GM12878 (cell line): ENCODE measurements at regions not wholly inside any gene's neighbourhood (a gene's known extent, or its start where the extent isn't known, plus 50 kb on each side); places are given as distances from the start of the nearest gene placed in this dataset.

Experiments
- ATAC-seq: fragments of 200-7000 bp; cut with Tn5 transposase; 3 replicates; pipeline ENCODE4 v1.9.1; 2020; ENCODE audit warnings: mild to moderate bottlenecking, moderate library complexity
- BruUV-seq: library from RNA; stranded (reverse); fragments of 400-500 nt; replicated peaks from 2 replicates; lab custom pipeline; 2021; lab: Mats Ljungman, UMichigan
- CTCF ChIA-PET: fragments of 300-600 bp; sonication (Branson Sonifier 250); formaldehyde crosslinking; extraction: SDS; loops from one replicate; lab custom pipeline; 2021; ENCODE audit warnings: inconsistent platforms; lab: Yijun Ruan, JAX
- POLR2A ChIA-PET: fragments of 350-600 bp; formaldehyde crosslinking; extraction: SDS; loops from one replicate; lab custom pipeline; 2021; ENCODE audit warnings: inconsistent platforms; lab: Charles Lee
- RAD21 ChIA-PET: fragments of 300-600 bp; sonication (Branson Sonifier 250); formaldehyde crosslinking; loops from one replicate; lab custom pipeline; 2023; ENCODE audit warnings: antibody characterized with exemption; ENCODE audit not compliant: unreplicated experiment; lab: Charles Lee
- SMC1A ChIA-PET: fragments of 300-600 bp; sonication (Branson Sonifier 250); formaldehyde crosslinking; loops from one replicate; lab custom pipeline; 2023; ENCODE audit not compliant: unreplicated experiment, uncharacterized antibody; lab: Charles Lee
- DNase-seq: peaks from one replicate; pipeline ENCODE4 v3.0.0-alpha.2; 2011; ENCODE audit warnings: low read depth, low spot score
- FAIRE-seq: peaks from 3 replicates; lab custom pipeline; 2011; peaks lifted over from hg19 to GRCh38; lab: Jason Lieb, UNC
- H2AFZ ChIP-seq: 2 replicates; pipeline ENCODE4 v1.6.0; 2011; ENCODE audit warnings: low read depth, low read length, control low read depth; ENCODE audit not compliant: control insufficient read depth
- H3K27ac ChIP-seq: 2 replicates; pipeline ENCODE4 v1.5.1; 2011; ENCODE audit warnings: control low read depth; ENCODE audit not compliant: control insufficient read depth, insufficient read depth
- H3K27me3 ChIP-seq, 2 experiments: replicated peaks in 1 of 2; 2 replicates each; pipeline versions ENCODE4 v1.6.0 to v1.6.1; 2011; ENCODE audit warnings: low read length in 1 of 2; ENCODE audit not compliant: control insufficient read depth in 2 of 2, insufficient read depth in 2 of 2
- H3K36me3 ChIP-seq, 2 experiments: 2 replicates each; pipeline ENCODE4 v1.5.1; 2011; ENCODE audit warnings: low read length in 1 of 2; ENCODE audit not compliant: control insufficient read depth in 2 of 2, insufficient read depth in 2 of 2
- H3K4me1 ChIP-seq: 2 replicates; pipeline ENCODE4 v1.6.1; 2011; ENCODE audit warnings: mild to moderate bottlenecking, low read length, moderate library complexity, mixed read lengths; ENCODE audit not compliant: control insufficient read depth, insufficient read depth
- H3K4me2 ChIP-seq: 2 replicates; pipeline ENCODE4 v1.6.0; 2011; ENCODE audit warnings: control low read depth; ENCODE audit not compliant: control insufficient read depth, insufficient read depth
- H3K4me3 ChIP-seq: fragments of 200-600 bp; sonication (generic); 2 replicates; pipeline ENCODE4 v1.5.1; 2016
- H3K79me2 ChIP-seq: 2 replicates; pipeline ENCODE4 v1.6.0; 2011; ENCODE audit warnings: low read length; ENCODE audit not compliant: control insufficient read depth, insufficient read depth
- H3K9ac ChIP-seq: 2 replicates; pipeline ENCODE4 v1.8.0; 2011; ENCODE audit warnings: low read length, control low read depth, mixed read lengths; ENCODE audit not compliant: control insufficient read depth, insufficient read depth
- H3K9me3 ChIP-seq: replicated peaks from 3 replicates; pipeline ENCODE4 v1.5.1; 2011; ENCODE audit warnings: mild to moderate bottlenecking, low read length; ENCODE audit not compliant: control insufficient read depth, insufficient read depth
- H4K20me1 ChIP-seq: 2 replicates; pipeline ENCODE4 v1.6.0; 2011; ENCODE audit not compliant: control insufficient read depth, insufficient read depth
- DPF2 ChIP-seq: fragments of 450-650 bp; IDR thresholded peaks from 2 replicates; pipeline ENCODE4 v1.6.1; 2017; ENCODE audit warnings: mild to moderate bottlenecking
- IRF4 ChIP-seq: IDR thresholded peaks from 2 replicates; pipeline ENCODE4 v1.6.1; 2011; ENCODE audit warnings: low read depth, low read length
- SREBF1 ChIP-seq: IDR thresholded peaks from 2 replicates; pipeline ENCODE4 v1.6.1; 2012; ENCODE audit warnings: mild to moderate bottlenecking, low read length
- ZBTB40 ChIP-seq: fragments of 450-650 bp; IDR thresholded peaks from 2 replicates; pipeline ENCODE4 v1.6.1; 2016; ENCODE audit warnings: mild to moderate bottlenecking, moderate library complexity, borderline replicate concordance
- WGBS: methylation state at CpG from one replicate; pipeline ENCODE4 v1.1.6; 2016; ENCODE audit warnings: low lambda C conversion rate; ENCODE audit not compliant: insufficient replicate concordance, insufficient coverage; ENCODE audit errors: missing lambda C conversion rate; 5-methylcytosine and 5-hydroxymethylcytosine counted together
- in situ Hi-C: fragments of 300-500 bp; cut with MboI; formaldehyde crosslinking; loops from 9 replicates; pipeline ENCODE4 v1.14.3; 2018; ENCODE audit warnings: mixed read lengths
- intact Hi-C: fragments of 100-400 bp; cut with micrococcal nuclease; formaldehyde crosslinking; loops from one replicate; pipeline ENCODE4 v1.14.2; 2022; ENCODE audit not compliant: unreplicated experiment

GRCh38 chr7:11231190-11231589 lies 257.5 kb downstream of the PHF14 start:
- no peak overlapping the region for H3K9ac ChIP-seq
- no peaks in the 10 kb centered on the region for H4K20me1 ChIP-seq
- RAD21 ChIA-PET: interaction anchor here (1.2 kb wide), 1 partner anchor 19 kb away, joined by 3 read pairs; no protein-coding TSS in a partner anchor
- no peaks in the 10 kb centered on the region for H3K79me2 ChIP-seq
- no peak overlapping the region for H3K4me2 ChIP-seq
- FAIRE-seq: no peak
- SMC1A ChIA-PET: no interaction called here
- H3K9me3 ChIP-seq: no peaks in the 10 kb centered on the region
- CTCF ChIA-PET: interaction anchor here (1.0 to 1.7 kb wide), 2 partner anchors 20 to 302 kb away, joined by 4 to 6 read pairs; no protein-coding TSS in a partner anchor
- no peak for DNase-seq
- in situ Hi-C loops: no loop called here
- H3K4me1 ChIP-seq: no peaks in the 10 kb centered on the region
- H3K36me3 ChIP-seq: no peaks in the 10 kb centered on the region
- TF ChIP-seq DPF2 (no peak), IRF4 (no peak), SREBF1 (no peak)
- TF ChIP-seq, all 136 proteins: peak for 0
- no peak for ATAC-seq
- Histone ChIP-seq H3K4me3 (no peak overlapping the region), H3K27me3 (no peaks in the 10 kb centered on the region; a peak in 1 of 4 replicates), H2AFZ (no peak overlapping the region), H3K27ac (no peak overlapping the region)
- intact Hi-C loops: no loop called here
- POLR2A ChIA-PET: no interaction called here
- 0% methylated on average over 1 of the region's 1 CpG for WGBS
- no TSS peak for BruUV-seq

GRCh38 chr7:11232462-11232861 lies 258.8 kb downstream of the PHF14 start:
- WGBS: 74% methylated on average over 3 of the region's 3 CpGs
- in situ Hi-C loops (no loop called here), intact Hi-C loops (no loop called here)
- H3K27ac ChIP-seq: no peak overlapping the region
- no peak for ATAC-seq
- no peak for DNase-seq
- RAD21 ChIA-PET: no interaction called here
- no TSS peak for BruUV-seq
- H3K36me3 ChIP-seq: no peaks in the 10 kb centered on the region
- no peak for TF ChIP-seq ZBTB40
- no peak overlapping the region for H2AFZ ChIP-seq
- no peaks in the 10 kb centered on the region; a peak in 1 of 4 replicates for H3K27me3 ChIP-seq
- CTCF ChIA-PET: no interaction called here
- H3K9ac ChIP-seq: no peak overlapping the region
- no peaks in the 10 kb centered on the region for H3K4me1 ChIP-seq
- H3K4me2 ChIP-seq: no peak overlapping the region
- no peak for FAIRE-seq
- H3K79me2 ChIP-seq: no peaks in the 10 kb centered on the region
- no peaks in the 10 kb centered on the region for H3K9me3 ChIP-seq
- SMC1A ChIA-PET: no interaction called here
- no peak overlapping the region for H3K4me3 ChIP-seq
- no peaks in the 10 kb centered on the region for H4K20me1 ChIP-seq
- POLR2A ChIA-PET: no interaction called here
